Gastroesophageal sphincter (tissue), 4 donors: ENCODE measurements at regions not wholly inside any gene's neighbourhood (a gene's known extent, or its start where the extent isn't known, plus 50 kb on each side); places are given as distances from the start of the nearest gene placed in this dataset.
A peak's percentile ranks its signal among the peaks of the same experiment; 100 is the strongest.

Source experiments
- ATAC-seq: fragments of 150-250 bp; one replicate; pipeline ENCODE4 v1.9.1; 2016; ENCODE audit warnings: mild to moderate bottlenecking, moderate library complexity
- H3K27ac ChIP-seq, 4 donors: fragments of 200-600 bp; sonication (generic) in 3 of 4; 1 replicate in 3 of 4; 2 replicates in 1 of 4; pipeline ENCODE4 v1.5.1; 2016 to 2019
- H3K27me3 ChIP-seq: fragments of 200-600 bp; sonication (generic); one replicate; pipeline ENCODE4 v1.5.1; 2019
- H3K36me3 ChIP-seq, 2 donors: fragments of 200-600 bp; sonication (generic); one replicate each; pipeline ENCODE4 v1.5.1; 2019; ENCODE audit warnings: control low read depth in 1 of 2
- H3K4me1 ChIP-seq, 3 donors: fragments of 200-600 bp; sonication (generic); 1 replicate in 2 of 3; 2 replicates in 1 of 3; pipeline ENCODE4 v1.5.1; 2016 to 2019; ENCODE audit warnings: control low read depth in 2 of 3
- H3K4me3 ChIP-seq, 2 donors: fragments of 200-600 bp; sonication (generic); one replicate each; pipeline ENCODE4 v1.5.1; 2019; ENCODE audit warnings: mild to moderate bottlenecking in 1 of 2, moderate library complexity in 1 of 2
- H3K9me3 ChIP-seq, 3 donors: fragments of 200-600 bp; sonication (generic); one replicate each; pipeline ENCODE4 v1.5.1; 2017 to 2019; ENCODE audit warnings: control low read depth in 2 of 3
- CTCF ChIP-seq, 4 experiments: fragments of 200-600 bp in 2 of 4; fragments of 450-650 bp in 2 of 4; sonication (generic) in 1 of 4; IDR thresholded peaks; one replicate each; pipeline ENCODE4 v1.5.1; 2017 to 2019; ENCODE audit warnings: antibody characterized with exemption in 4 of 4, mild to moderate bottlenecking in 2 of 4, moderate library complexity in 2 of 4
- EP300 ChIP-seq: sonication (generic); formaldehyde crosslinking; IDR thresholded peaks from one replicate; pipeline ENCODE4 v1.6.1; 2017; ENCODE audit warnings: antibody characterized with exemption, mild to moderate bottlenecking
- POLR2A ChIP-seq, 2 donors: fragments of 450-650 bp; IDR thresholded peaks; one replicate each; pipeline ENCODE4 v1.6.1; 2017; ENCODE audit warnings: antibody characterized with exemption in 2 of 2, mild to moderate bottlenecking in 2 of 2, moderate library complexity in 1 of 2
- POLR2AphosphoS5 ChIP-seq: sonication (generic); formaldehyde crosslinking; IDR thresholded peaks from one replicate; pipeline ENCODE4 v1.6.1; 2017; ENCODE audit warnings: antibody characterized with exemption
- WGBS, 2 donors: methylation state at CpG; one replicate each; pipeline ENCODE4 v1.1.5; 2018; ENCODE audit warnings: low coverage in 1 of 2; 5-methylcytosine and 5-hydroxymethylcytosine counted together

GRCh38 chr3:103052236-103052830 lies 617.5 kb downstream of the ZPLD1 start:
- WGBS, 2 donors = 33 to 57% methylated on average over 1 of the region's 1 CpG
- peak; percentile 40 for ATAC-seq

GRCh38 chr3:103055021-103055520 lies 620.3 kb downstream of the ZPLD1 start:
- Histone ChIP-seq H3K9me3 (no peaks in the 10 kb centered on the region), H3K27me3 (no peaks in the 10 kb centered on the region), H3K27ac (no peak overlapping the region), H3K4me3 (no peak overlapping the region), H3K36me3 (no peaks in the 10 kb centered on the region), H3K4me1 (no peaks in the 10 kb centered on the region)
- TF ChIP-seq POLR2A (IDR thresholded peaks at IDR 0.05) (no peak), POLR2AphosphoS5 (no peak), CTCF (IDR thresholded peaks at IDR 0.05) (no peak), EP300 (no peak)
- 57 to 63% methylated on average over 1 to 2 of the region's 2 CpGs for WGBS, 2 donors
- ATAC-seq = no peak

More at GRCh38 chr3:103052236-103052830, 617.5 kb downstream of the ZPLD1 start:
- no peak for TF ChIP-seq EP300
- no peak for TF ChIP-seq POLR2A (IDR thresholded peaks at IDR 0.05)
- no peaks in the 10 kb centered on the region for H3K4me1 ChIP-seq
- no peak overlapping the region for H3K27ac ChIP-seq
- no peaks in the 10 kb centered on the region for H3K9me3 ChIP-seq
- H3K4me3 ChIP-seq = no peak overlapping the region
- no peaks in the 10 kb centered on the region for H3K27me3 ChIP-seq
- no peaks in the 10 kb centered on the region for H3K36me3 ChIP-seq

- Histone ChIP-seq H3K36me3 (no peaks in the 10 kb centered on the region), H3K9me3 (no peaks in the 10 kb centered on the region), H3K27ac (no peak overlapping the region), H3K4me3 (no peak overlapping the region), H3K4me1 (no peaks in the 10 kb centered on the region), H3K27me3 (no peaks in the 10 kb centered on the region)
- WGBS, 2 donors = 71 to 93% methylated on average over 2 to 3 of the region's 3 CpGs
- no peak for TF ChIP-seq POLR2A (IDR thresholded peaks at IDR 0.05)
- TF ChIP-seq CTCF (IDR thresholded peaks at IDR 0.05) = no peak
- TF ChIP-seq EP300 = no peak
- no peak for TF ChIP-seq POLR2AphosphoS5
- ATAC-seq = no peak
Observed at GRCh38 chr3:103056542-103056941, 621.7 kb downstream of the ZPLD1 start.

- Histone ChIP-seq H3K9me3 (no peaks in the 10 kb centered on the region), H3K27me3 (no peaks in the 10 kb centered on the region), H3K4me1 (no peaks in the 10 kb centered on the region), H3K27ac (no peak overlapping the region), H3K36me3 (no peaks in the 10 kb centered on the region), H3K4me3 (no peak overlapping the region)
- TF ChIP-seq EP300 = no peak
- TF ChIP-seq POLR2AphosphoS5 = no peak
- TF ChIP-seq CTCF (IDR thresholded peaks at IDR 0.05) = no peak
- TF ChIP-seq POLR2A (IDR thresholded peaks at IDR 0.05) = no peak
- ATAC-seq = no peak
- 66 to 73% methylated on average over 6 of the region's 6 CpGs for WGBS, 2 donors
Observed at GRCh38 chr3:103057003-103057402, 622.2 kb downstream of the ZPLD1 start.

GRCh38 chr3:103057487-103057886 lies 622.7 kb downstream of the ZPLD1 start:
- TF ChIP-seq POLR2A (IDR thresholded peaks at IDR 0.05) = no peak
- TF ChIP-seq EP300 = no peak
- TF ChIP-seq CTCF (IDR thresholded peaks at IDR 0.05) = no peak
- no peak for TF ChIP-seq POLR2AphosphoS5
- Histone ChIP-seq H3K27ac (no peak overlapping the region), H3K27me3 (no peaks in the 10 kb centered on the region), H3K4me3 (no peak overlapping the region), H3K4me1 (no peaks in the 10 kb centered on the region), H3K9me3 (no peaks in the 10 kb centered on the region), H3K36me3 (no peaks in the 10 kb centered on the region)
- ATAC-seq = no peak
